Astrocyte of the spinal cord (primary cell): ENCODE measurements at regions not wholly inside any gene's neighbourhood (a gene's known extent, or its start where the extent isn't known, plus 50 kb on each side); places are given as distances from the start of the nearest gene placed in this dataset.
"Not testable (repeated sequence)": the region's sequence is repeated elsewhere in the genome, so short reads cannot be mapped to it uniquely, and the experiment has no call there.

Source experiments
- DNase-seq: peaks from one replicate; pipeline ENCODE4 v3.0.0; 2011; ENCODE audit warnings: low read depth, low spot score
- H3K4me3 ChIP-seq: 2 replicates; pipeline ENCODE4 v1.5.1; 2011; ENCODE audit warnings: low read depth, mild to moderate bottlenecking, low read length, moderate library complexity
- in situ Hi-C: cut with HindIII; loops from 2 replicates; pipeline ENCODE4 v1.10.0; 2017; ENCODE audit warnings: low sequenced_read_pairs
- TF ChIP-seq, protein P1 (sequence below): IDR thresholded peaks from 2 replicates; pipeline ENCODE4 v1.5.1; 2012; ENCODE audit warnings: low read depth, mild to moderate bottlenecking, low read length, inconsistent platforms

DNA sequence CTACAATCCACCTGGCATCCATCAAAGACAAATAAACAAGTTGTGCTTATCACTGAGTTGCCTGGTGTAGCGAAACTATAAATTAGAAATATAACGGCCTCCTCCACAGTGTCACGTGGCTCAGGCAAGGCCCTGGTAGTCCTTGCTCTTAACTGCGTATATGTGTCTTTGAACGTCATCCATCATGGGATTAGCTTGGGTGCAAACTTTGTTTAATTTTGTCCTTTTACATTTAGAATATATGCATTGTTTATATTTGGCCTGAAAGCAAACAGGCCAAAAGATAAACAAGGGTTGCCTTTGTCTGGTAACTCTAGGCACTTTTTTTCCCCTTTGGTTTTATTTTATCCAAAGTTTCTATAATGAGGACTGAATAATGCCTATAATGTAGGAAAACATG is 184.9 kb downstream of the KIT start:
- no peak for DNase-seq
- TF ChIP-seq, protein P1, sequence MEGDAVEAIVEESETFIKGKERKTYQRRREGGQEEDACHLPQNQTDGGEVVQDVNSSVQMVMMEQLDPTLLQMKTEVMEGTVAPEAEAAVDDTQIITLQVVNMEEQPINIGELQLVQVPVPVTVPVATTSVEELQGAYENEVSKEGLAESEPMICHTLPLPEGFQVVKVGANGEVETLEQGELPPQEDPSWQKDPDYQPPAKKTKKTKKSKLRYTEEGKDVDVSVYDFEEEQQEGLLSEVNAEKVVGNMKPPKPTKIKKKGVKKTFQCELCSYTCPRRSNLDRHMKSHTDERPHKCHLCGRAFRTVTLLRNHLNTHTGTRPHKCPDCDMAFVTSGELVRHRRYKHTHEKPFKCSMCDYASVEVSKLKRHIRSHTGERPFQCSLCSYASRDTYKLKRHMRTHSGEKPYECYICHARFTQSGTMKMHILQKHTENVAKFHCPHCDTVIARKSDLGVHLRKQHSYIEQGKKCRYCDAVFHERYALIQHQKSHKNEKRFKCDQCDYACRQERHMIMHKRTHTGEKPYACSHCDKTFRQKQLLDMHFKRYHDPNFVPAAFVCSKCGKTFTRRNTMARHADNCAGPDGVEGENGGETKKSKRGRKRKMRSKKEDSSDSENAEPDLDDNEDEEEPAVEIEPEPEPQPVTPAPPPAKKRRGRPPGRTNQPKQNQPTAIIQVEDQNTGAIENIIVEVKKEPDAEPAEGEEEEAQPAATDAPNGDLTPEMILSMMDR = no peak
- in situ Hi-C loops = no loop called here
- no peak overlapping the region for H3K4me3 ChIP-seq

DNA sequence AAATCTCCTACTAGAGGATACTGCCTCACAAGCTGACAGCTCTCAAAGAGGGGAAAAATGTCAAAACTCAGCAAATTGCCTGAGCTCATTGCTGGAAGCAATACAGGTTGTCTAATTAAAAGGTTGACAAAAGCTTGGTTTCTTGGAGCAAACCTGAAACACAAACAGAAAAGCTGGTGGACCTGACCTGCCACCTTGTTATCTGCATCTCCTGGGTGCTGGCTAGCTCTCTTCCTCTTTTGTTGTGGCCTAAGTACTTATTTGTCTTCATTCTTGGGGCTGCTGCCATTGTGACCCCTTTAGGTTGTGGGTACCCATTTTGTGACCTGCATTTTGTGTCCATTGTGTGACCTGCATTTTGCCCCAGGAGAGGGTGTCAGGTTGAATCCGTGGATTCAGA is 184.5 kb downstream of the KIT start:
- in situ Hi-C loops = no loop called here
- no peak for DNase-seq
- TF ChIP-seq, protein P1 = no peak

DNA sequence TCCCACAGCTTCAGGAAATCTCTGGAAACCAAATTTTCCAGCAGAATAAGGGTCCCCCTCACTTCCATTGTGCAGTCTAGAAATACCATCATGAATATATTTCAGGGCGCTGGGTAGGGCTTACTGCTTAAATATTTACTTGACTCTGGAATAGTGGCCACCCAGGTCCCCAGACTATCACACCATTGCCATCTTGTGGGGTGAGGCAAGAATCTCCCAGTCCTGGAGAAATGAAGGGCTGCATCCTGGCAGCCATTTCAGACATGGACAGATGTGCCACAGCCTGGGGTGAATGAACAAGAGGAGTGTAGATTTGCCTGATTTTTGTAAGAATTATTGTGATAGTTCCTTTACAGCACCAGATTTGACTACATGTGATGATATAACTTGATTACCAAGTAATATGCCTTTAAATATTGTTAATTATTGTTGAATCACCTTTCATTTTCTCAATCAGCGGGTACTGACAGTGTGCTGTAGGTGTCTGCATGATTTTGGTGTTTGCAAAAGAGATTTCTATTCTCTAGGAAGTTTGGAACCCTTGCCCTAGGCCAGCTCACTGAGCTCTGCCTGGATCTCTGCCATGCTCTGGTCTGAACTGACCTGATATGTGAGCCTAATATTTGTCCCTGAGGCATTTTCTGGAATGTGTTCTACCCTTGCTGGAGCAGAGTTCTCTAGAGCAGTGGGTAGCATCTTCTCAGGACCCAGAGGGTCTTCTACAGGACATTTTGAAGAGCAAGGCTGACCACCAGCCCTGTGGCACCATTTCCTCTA is 183.4 kb downstream of the KIT start:
- TF ChIP-seq, protein P1 = peak; percentile 24
- no peak overlapping the region for H3K4me3 ChIP-seq
- peak; percentile 12 for DNase-seq
- in situ Hi-C loops = no loop called here

More for the DNA sequence above, 184.5 kb downstream of the KIT start:
- no peak overlapping the region for H3K4me3 ChIP-seq

DNA sequence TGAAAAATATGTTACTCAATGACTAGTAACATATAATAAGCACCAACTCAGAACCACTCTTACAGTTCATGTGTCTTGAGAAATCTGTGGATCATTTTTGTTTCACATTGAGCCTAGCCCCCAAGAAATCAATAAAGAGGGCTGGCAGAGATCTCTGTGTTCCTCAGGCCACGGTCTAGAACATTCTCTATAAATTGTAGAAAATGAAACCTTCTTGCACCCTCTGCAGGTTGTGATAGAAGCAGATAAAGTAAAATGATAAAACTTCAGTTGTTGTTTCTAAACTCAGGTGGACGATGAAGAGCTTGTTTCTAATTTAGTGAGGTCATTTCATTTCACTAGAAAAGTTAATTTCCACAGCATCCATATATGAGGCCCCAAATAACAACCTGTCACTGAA is 182.7 kb downstream of the KIT start:
- TF ChIP-seq, protein P1 = no peak
- no peak overlapping the region for H3K4me3 ChIP-seq
- in situ Hi-C loops = no loop called here

DNA sequence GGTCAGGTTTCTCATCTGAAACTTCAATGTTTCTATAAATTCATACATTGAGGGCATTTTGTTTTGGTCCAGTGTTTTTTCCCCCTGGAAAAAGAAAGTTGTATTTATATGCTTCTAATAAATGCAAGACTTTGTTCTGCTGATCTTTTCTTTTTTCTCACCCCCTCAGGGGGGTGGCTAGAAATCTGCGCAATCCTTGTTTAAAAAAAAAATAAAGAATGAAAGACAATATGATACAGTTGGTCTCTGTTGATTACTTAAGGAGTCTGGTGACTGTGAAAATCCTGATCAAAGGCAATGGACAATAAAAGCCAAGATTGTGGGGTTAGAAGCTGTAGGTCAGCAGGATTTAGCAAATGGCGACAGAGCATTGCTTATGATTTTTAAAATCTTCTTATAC is 180.5 kb downstream of the KIT start:
- TF ChIP-seq, protein P1 = no peak
- no peak overlapping the region for H3K4me3 ChIP-seq
- in situ Hi-C loops = no loop called here
- DNase-seq = no peak

More for the DNA sequence above, 182.7 kb downstream of the KIT start:
- DNase-seq = no peak

DNA sequence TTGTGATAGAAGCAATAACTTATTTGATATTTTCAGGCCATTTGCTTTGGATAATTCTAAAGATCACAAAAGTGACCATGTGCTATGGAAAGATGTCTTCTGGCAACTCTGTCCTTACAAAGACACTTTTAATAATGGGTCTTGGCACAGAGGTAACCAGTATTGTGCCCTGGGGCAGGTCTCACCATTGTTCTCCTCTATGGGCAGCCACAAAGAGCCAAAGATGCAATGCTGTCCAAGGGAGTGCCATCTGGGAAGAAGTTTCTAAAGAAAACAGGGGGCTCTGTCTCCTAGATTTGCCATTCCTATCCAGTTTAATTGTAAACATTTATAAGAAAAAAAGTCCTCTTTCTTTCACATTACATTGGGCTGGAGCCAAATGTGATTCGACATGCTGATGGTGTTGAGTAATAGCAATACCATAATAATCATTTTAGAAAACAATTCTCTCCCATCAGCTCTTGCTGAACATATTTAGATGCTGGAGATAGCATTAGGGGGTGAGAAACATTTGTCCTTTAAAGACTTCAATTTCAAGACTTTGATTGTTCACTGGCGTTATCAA is 179.9 kb downstream of the KIT start:
- no peak overlapping the region for H3K4me3 ChIP-seq
- no peak for DNase-seq
- in situ Hi-C loops = no loop called here
- TF ChIP-seq, protein P1 = no peak

DNA sequence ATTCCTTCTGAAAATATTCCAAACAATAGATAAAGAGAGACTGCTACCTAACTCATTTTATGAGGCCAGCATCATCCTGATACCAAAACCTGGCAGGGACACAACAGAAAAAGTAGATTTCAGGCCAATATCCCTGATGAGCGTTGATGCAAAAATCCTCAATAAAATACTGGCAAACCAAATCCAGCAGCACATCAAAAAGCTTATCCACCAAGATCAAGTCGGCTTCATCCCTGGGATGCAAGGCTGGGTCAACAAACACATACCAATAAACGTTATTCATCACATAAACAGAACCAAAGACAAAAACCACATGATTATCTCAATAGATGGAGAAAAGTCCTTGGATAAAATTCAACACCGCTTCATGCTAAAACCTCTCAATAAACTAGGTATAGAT is 170.6 kb downstream of the KIT start:
- in situ Hi-C loops, H3K4me3 ChIP-seq, DNase-seq: not testable (repeated sequence)
